Esophagus muscularis mucosa (tissue), 4 donors: ENCODE measurements at regions not wholly inside any gene's neighbourhood (a gene's known extent, or its start where the extent isn't known, plus 50 kb on each side); places are given as distances from the start of the nearest gene placed in this dataset.

ENCODE experiments used
- DNase-seq: peaks from one replicate; pipeline ENCODE4 v3.0.0-alpha.2; 2017; ENCODE audit errors: extremely low spot score
- H3K27ac ChIP-seq, 4 donors: fragments of 200-600 bp; sonication (generic); replicated peaks in 1 of 4; 1 replicate in 3 of 4; 2 replicates in 1 of 4; pipeline ENCODE4 v1.5.1; 2016 to 2019; ENCODE audit warnings: mild to moderate bottlenecking in 1 of 4
- H3K27me3 ChIP-seq, 4 donors: fragments of 200-600 bp; sonication (generic); one replicate each; pipeline versions ENCODE4 v1.5.1 to v1.6.0; 2016 to 2019
- H3K36me3 ChIP-seq, 4 donors: fragments of 200-600 bp; sonication (generic); one replicate each; pipeline ENCODE4 v1.5.1; 2016 to 2019
- H3K4me1 ChIP-seq, 4 donors: fragments of 200-600 bp; sonication (generic); one replicate each; pipeline ENCODE4 v1.5.1; 2016 to 2019
- H3K4me3 ChIP-seq, 4 donors: fragments of 200-600 bp; sonication (generic); 1 replicate in 2 of 4; 2 replicates in 2 of 4; pipeline ENCODE4 v1.5.1; 2016 to 2019; ENCODE audit warnings: mild to moderate bottlenecking in 4 of 4, moderate library complexity in 1 of 4
- H3K9me3 ChIP-seq, 4 donors: fragments of 200-600 bp; sonication (generic); 1 replicate in 3 of 4; 2 replicates in 1 of 4; pipeline ENCODE4 v1.5.1; 2016 to 2019
- CTCF ChIP-seq, 3 experiments: fragments of 200-600 bp in 2 of 3; fragments of 450-650 bp in 1 of 3; sonication (generic) in 2 of 3; IDR thresholded peaks; one replicate each; pipeline ENCODE4 v1.5.1; 2017 to 2019; ENCODE audit warnings: antibody characterized with exemption in 3 of 3, mild to moderate bottlenecking in 2 of 3, moderate library complexity in 1 of 3
- EP300 ChIP-seq: sonication (generic); formaldehyde crosslinking; IDR thresholded peaks from one replicate; pipeline ENCODE4 v1.6.1; 2017; ENCODE audit warnings: antibody characterized with exemption
- POLR2A ChIP-seq: fragments of 450-650 bp; IDR thresholded peaks from one replicate; pipeline ENCODE4 v1.6.1; 2017; ENCODE audit warnings: antibody characterized with exemption, moderate library complexity, mild to moderate bottlenecking, low read depth
- POLR2AphosphoS5 ChIP-seq, 2 donors: sonication (generic); formaldehyde crosslinking; IDR thresholded peaks; one replicate each; pipeline ENCODE4 v1.6.1; 2017; ENCODE audit warnings: antibody characterized with exemption in 2 of 2
- WGBS: methylation state at CpG from one replicate; pipeline ENCODE4 v1.1.5; 2018; 5-methylcytosine and 5-hydroxymethylcytosine counted together
- intact Hi-C: fragments of 100-400 bp; cut with DNase I; formaldehyde crosslinking; loops from one replicate; pipeline ENCODE4 v1.15.1; 2023

DNA sequence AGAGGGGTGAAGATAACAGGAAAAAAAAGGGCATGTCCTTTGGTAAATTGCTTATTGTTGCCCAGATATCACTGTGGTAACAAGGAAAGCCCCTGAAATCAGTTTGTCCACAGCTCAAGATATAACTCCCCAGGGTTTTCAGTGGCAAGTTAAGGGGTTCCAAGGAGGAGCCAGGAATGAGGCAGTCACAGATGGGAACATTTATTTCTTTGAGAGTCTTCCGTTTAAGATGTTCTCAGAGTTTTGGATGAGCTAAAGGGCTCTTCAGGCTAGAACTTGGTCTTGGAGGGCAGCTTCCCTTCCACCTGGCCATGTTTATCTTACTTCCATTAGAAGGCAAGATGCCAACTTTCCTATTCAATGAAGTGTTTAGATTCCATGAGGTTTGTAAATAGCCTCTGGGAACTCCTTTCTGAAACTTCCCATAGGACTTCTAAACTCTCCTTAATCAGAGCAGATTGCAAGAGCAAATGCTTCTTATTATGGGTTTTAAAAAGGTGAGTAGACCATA, 277.6 kb upstream of the TNC start:
- Histone ChIP-seq H3K4me1 (peaks cover 0 to 12% (median 6%) of the 10 kb centered on the region in 4 donors), H3K4me3 (no peak overlapping the region), H3K36me3 (no peaks in the 10 kb centered on the region), H3K27ac (no peak overlapping the region), H3K9me3 (no peaks in the 10 kb centered on the region), H3K27me3 (no peaks in the 10 kb centered on the region)
- WGBS: 33% methylated on average over 1 of the region's 1 CpG
- no peak for TF ChIP-seq POLR2AphosphoS5 (IDR thresholded peaks at IDR 0.05)
- TF ChIP-seq POLR2A: no peak
- TF ChIP-seq EP300: no peak
- no peak for TF ChIP-seq CTCF (IDR thresholded peaks at IDR 0.05)
- no peak for DNase-seq
- intact Hi-C loops: no loop called here

DNA sequence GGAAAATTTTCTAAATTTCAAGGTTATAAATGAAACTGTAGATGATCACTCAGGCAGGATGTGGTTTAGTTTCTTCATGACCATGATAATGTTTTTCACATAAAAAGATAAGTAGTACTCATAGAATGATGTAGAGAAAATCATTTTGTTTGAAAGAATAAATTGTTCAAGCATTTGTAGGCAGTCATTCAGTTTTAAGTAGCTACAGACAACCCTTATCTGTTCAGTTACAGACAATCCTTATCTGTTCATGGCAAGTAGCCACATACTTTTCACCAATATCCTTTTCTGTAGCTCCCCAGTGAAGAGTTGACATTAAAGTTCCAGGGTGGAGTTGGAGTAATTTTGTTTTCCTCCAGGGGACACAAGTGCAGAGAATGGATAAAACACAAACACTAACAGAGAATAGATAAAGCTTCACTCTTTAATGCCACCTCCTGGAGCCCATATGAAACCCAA, 278.1 kb upstream of the TNC start:
- Histone ChIP-seq H3K36me3 (no peaks in the 10 kb centered on the region), H3K4me3 (no peak overlapping the region), H3K9me3 (no peaks in the 10 kb centered on the region), H3K4me1 (peaks cover 0 to 12% (median 6%) of the 10 kb centered on the region in 4 donors), H3K27ac (no peak overlapping the region), H3K27me3 (no peaks in the 10 kb centered on the region)
- TF ChIP-seq POLR2A (no peak), EP300 (no peak), POLR2AphosphoS5 (IDR thresholded peaks at IDR 0.05) (no peak), CTCF (IDR thresholded peaks at IDR 0.05) (no peak)
- intact Hi-C loops: no loop called here
- DNase-seq: no peak

DNA sequence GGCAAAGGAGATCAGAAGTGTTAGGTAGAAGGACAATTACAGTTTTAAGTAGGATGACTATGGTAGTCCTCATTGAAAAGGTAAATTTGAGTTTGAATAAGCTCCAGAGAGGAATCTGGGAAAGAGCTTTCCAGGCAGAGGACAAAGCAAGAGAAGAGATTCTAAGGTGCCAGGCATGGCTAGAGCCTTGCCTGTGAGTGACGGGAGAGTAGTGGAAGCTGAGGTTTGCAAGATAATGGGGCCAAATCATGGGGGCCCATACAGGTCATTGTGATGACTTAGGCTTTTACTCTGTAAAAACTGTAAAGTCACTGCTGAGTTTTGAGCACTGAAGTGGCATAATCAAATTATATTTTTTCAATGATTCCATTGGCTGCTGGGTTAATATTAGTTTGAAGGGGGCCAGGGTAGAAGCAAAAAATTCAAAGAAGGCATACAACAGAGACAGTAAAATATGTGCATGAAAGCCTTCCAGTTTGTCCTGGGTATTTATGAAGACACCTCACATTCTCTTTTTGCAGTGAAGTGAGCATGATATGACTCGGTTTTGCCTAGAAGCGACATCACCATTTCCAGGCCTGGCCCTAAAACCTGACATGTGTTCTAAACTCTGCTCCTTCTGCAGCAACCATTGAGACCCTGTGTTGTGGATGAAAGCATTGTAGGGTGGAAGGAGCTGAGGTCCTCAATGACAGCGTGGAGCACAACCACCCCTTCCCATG, 279.8 kb upstream of the TNC start:
- 97% methylated on average over 4 of the region's 4 CpGs for WGBS
- H3K27me3 ChIP-seq: no peaks in the 10 kb centered on the region
- no peaks in the 10 kb centered on the region for H3K36me3 ChIP-seq
- H3K4me3 ChIP-seq: no peak overlapping the region
- no peaks in the 10 kb centered on the region for H3K9me3 ChIP-seq
- intact Hi-C loops: no loop called here
- TF ChIP-seq POLR2AphosphoS5 (IDR thresholded peaks at IDR 0.05) (no peak), EP300 (no peak), POLR2A (no peak), CTCF (IDR thresholded peaks at IDR 0.05) (no peak)
- no peak for DNase-seq
- H3K4me1 ChIP-seq: peaks cover 0 to 12% (median 6%) of the 10 kb centered on the region in 4 donors
- H3K27ac ChIP-seq: no peak overlapping the region

DNA sequence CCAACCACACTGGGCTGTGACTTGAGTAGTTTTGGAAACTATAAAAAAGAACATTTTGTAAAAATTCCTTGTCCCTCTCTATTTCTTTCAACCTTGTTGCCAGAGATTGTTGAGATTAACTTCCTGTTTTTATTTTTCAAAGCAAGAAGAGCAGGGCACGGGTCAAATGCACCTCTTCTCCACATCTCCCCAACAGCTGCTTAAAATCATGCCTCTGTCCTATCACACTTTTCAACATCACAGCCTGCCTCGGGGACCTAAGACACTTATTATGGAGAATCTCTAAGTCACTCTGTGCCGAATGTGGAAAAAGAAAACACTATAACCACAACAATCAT, 280.3 kb upstream of the TNC start:
- TF ChIP-seq POLR2AphosphoS5 (IDR thresholded peaks at IDR 0.05) (no peak), EP300 (no peak), CTCF (IDR thresholded peaks at IDR 0.05) (no peak)
- no peaks in the 10 kb centered on the region for H3K27me3 ChIP-seq
- 70% methylated on average over 3 of the region's 3 CpGs for WGBS
- intact Hi-C loops: no loop called here
- no peaks in the 10 kb centered on the region for H3K9me3 ChIP-seq
- no peak overlapping the region for H3K27ac ChIP-seq
- H3K4me1 ChIP-seq: peaks cover 0 to 12% (median 6%) of the 10 kb centered on the region in 4 donors
- no peaks in the 10 kb centered on the region for H3K36me3 ChIP-seq
- no peak for DNase-seq
- no peak overlapping the region for H3K4me3 ChIP-seq

DNA sequence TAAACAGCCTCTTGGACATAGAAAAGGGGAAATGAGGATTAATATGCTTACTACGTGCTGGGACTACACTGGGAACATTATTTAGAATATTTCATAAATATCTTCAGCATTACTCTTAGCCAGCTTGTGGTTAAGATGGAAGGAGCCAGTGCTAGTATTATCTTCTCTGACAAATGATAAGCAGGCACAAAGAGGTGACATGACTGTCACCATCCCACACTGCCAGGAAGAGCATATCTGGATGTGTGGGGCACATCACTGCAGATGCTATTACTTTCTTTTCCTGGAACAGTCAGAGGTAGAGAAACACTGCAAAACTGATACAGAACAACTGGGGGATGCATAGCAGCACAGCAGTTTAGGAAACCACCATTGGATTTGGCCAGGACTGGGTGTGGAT, 281.0 kb upstream of the TNC start:
- no peaks in the 10 kb centered on the region for H3K27me3 ChIP-seq
- H3K27ac ChIP-seq: no peak overlapping the region
- peaks cover 0 to 12% (median 6%) of the 10 kb centered on the region in 4 donors for H3K4me1 ChIP-seq
- intact Hi-C loops: no loop called here
- H3K36me3 ChIP-seq: no peaks in the 10 kb centered on the region
- no peak for DNase-seq
- TF ChIP-seq CTCF (IDR thresholded peaks at IDR 0.05) (no peak), POLR2AphosphoS5 (IDR thresholded peaks at IDR 0.05) (no peak), POLR2A (no peak), EP300 (no peak)
- WGBS: 83% methylated on average over 1 of the region's 1 CpG
- H3K4me3 ChIP-seq: no peak overlapping the region
- no peaks in the 10 kb centered on the region for H3K9me3 ChIP-seq
